ENCODE measurements at regions not wholly inside any gene's neighbourhood (a gene's known extent, or its start where the extent isn't known, plus 50 kb on each side); places are given as distances from the start of the nearest gene placed in this dataset.

GRCh38 chr12:87866578-87867292 lies 162.5 kb downstream of the C12orf50 start:
- H3K4me1 ChIP-seq (ENCODE audit: control insufficient read depth, insufficient read depth, low read length, poor library complexity, severe bottlenecking) = no peaks in the 10 kb centered on the region
- ATAC-seq (ENCODE audit: low read depth in 2 of 2) = no peak
- Mint-ChIP-seq H3K36me3 (no peaks in the 10 kb centered on the region), H3K27me3 (no peaks in the 10 kb centered on the region), H3K4me1 (no peaks in the 10 kb centered on the region), H3K4me3 (no peak overlapping the region), H3K27ac (no peak overlapping the region), H3K9me3 (no peaks in the 10 kb centered on the region)
- H3K27ac ChIP-seq (ENCODE audit: insufficient read depth, low read length, poor library complexity, severe bottlenecking) = no peak overlapping the region
- H3K36me3 ChIP-seq (ENCODE audit: control insufficient read depth, insufficient read depth, low read length) = no peaks in the 10 kb centered on the region
- no peaks in the 10 kb centered on the region for H3K27me3 ChIP-seq (ENCODE audit: control insufficient read depth, insufficient read depth, low read length)
- H3K9me3 ChIP-seq (ENCODE audit: control insufficient read depth in 2 of 2, low read length in 2 of 2) = no peaks in the 10 kb centered on the region
- no peak for DNase-seq
- no peak overlapping the region for H3K4me3 ChIP-seq (ENCODE audit: low read depth, low read length)

DNA sequence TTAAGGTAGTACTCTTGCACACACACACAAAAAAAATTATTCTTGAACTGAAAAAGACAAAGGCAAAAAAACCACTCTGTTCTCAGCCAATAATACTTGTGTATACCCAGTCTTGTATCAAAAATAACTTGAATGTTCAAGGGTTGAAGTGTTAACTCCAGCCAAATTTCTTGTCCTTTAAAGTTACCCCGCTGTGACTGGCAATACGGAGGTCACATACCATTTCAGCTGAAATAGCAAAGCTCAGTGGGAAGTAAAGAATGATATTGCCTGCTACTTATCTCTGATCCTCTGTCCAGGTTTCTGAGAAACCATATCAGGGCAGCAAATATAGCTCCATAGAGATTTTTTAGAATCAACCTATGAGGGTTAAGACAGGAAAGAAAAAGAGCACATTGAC lies 167.4 kb downstream of the C12orf50 start:
- Mint-ChIP-seq H3K27ac (no peak overlapping the region), H3K9me3 (peaks cover 0 to 3% (median 0%) of the 10 kb centered on the region in 7 donors), H3K27me3 (no peaks in the 10 kb centered on the region), H3K4me1 (no peaks in the 10 kb centered on the region), H3K4me3 (no peak overlapping the region), H3K36me3 (no peaks in the 10 kb centered on the region)
- no peak overlapping the region for H3K27ac ChIP-seq (ENCODE audit: insufficient read depth, low read length, poor library complexity, severe bottlenecking)
- H3K4me3 ChIP-seq (ENCODE audit: low read depth, low read length) = no peak overlapping the region
- ATAC-seq (ENCODE audit: low read depth in 2 of 2) (no peak), DNase-seq (no peak)
- no peaks in the 10 kb centered on the region for H3K27me3 ChIP-seq (ENCODE audit: control insufficient read depth, insufficient read depth, low read length)
- H3K4me1 ChIP-seq (ENCODE audit: control insufficient read depth, insufficient read depth, low read length, poor library complexity, severe bottlenecking) = no peaks in the 10 kb centered on the region
- H3K36me3 ChIP-seq (ENCODE audit: control insufficient read depth, insufficient read depth, low read length) = no peaks in the 10 kb centered on the region
- H3K9me3 ChIP-seq (ENCODE audit: control insufficient read depth in 2 of 2, low read length in 2 of 2) = no peaks in the 10 kb centered on the region

GRCh38 chr12:87853448-87854003 lies 175.7 kb downstream of the C12orf50 start:
- no peaks in the 10 kb centered on the region for H3K4me1 Mint-ChIP-seq
- peaks cover 0 to 3% (median 0%) of the 10 kb centered on the region in 7 donors for H3K9me3 Mint-ChIP-seq
- no peaks in the 10 kb centered on the region for H3K4me1 ChIP-seq (ENCODE audit: control insufficient read depth, insufficient read depth, low read length, poor library complexity, severe bottlenecking)
- no peaks in the 10 kb centered on the region for H3K36me3 Mint-ChIP-seq
- no peak overlapping the region for H3K27ac ChIP-seq (ENCODE audit: insufficient read depth, low read length, poor library complexity, severe bottlenecking)
- DNase-seq (no peak), ATAC-seq (ENCODE audit: low read depth in 2 of 2) (no peak)
- no peaks in the 10 kb centered on the region for H3K9me3 ChIP-seq (ENCODE audit: control insufficient read depth in 2 of 2, low read length in 2 of 2)
- no peaks in the 10 kb centered on the region for H3K36me3 ChIP-seq (ENCODE audit: control insufficient read depth, insufficient read depth, low read length)
- H3K27me3 ChIP-seq (ENCODE audit: control insufficient read depth, insufficient read depth, low read length) = no peaks in the 10 kb centered on the region
- no peak overlapping the region for H3K4me3 Mint-ChIP-seq
- H3K27ac Mint-ChIP-seq = peak overlapping the region in 1 of 3 donors; percentile 18
- no peaks in the 10 kb centered on the region for H3K27me3 Mint-ChIP-seq
- no peak overlapping the region for H3K4me3 ChIP-seq (ENCODE audit: low read depth, low read length)

DNA sequence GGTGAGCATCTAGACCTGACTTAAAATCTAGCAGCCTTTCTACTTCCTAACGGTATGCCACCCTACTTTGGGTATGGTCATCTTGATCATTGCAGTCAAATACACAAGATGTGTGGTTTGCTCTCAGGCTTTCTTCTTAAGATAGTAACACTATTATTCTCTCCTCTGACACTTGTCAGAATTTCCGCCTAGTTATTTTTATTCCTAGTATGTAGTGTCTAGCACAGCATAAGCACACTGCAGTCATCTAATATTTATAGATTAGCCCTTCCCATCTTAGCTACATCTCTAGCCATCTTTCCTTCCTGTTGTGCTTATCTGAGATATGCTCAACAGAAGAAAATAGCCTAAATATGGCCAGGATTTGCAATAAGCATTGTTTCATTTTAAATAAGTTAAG lies 180.1 kb downstream of the C12orf50 start:
- Mint-ChIP-seq H3K27ac (no peak overlapping the region), H3K4me3 (no peak overlapping the region), H3K27me3 (no peaks in the 10 kb centered on the region), H3K9me3 (no peaks in the 10 kb centered on the region), H3K4me1 (no peaks in the 10 kb centered on the region), H3K36me3 (no peaks in the 10 kb centered on the region)
- no peak for DNase-seq
- no peaks in the 10 kb centered on the region for H3K4me1 ChIP-seq (ENCODE audit: control insufficient read depth, insufficient read depth, low read length, poor library complexity, severe bottlenecking)
- no peak overlapping the region for H3K27ac ChIP-seq (ENCODE audit: insufficient read depth, low read length, poor library complexity, severe bottlenecking)
- ATAC-seq (ENCODE audit: low read depth in 2 of 2) = no peak
- H3K36me3 ChIP-seq (ENCODE audit: control insufficient read depth, insufficient read depth, low read length) = no peaks in the 10 kb centered on the region
- H3K27me3 ChIP-seq (ENCODE audit: control insufficient read depth, insufficient read depth, low read length) = no peaks in the 10 kb centered on the region
- no peak overlapping the region for H3K4me3 ChIP-seq (ENCODE audit: low read depth, low read length)
- no peaks in the 10 kb centered on the region for H3K9me3 ChIP-seq (ENCODE audit: control insufficient read depth in 2 of 2, low read length in 2 of 2)

GRCh38 chr12:87848248-87848868 lies 180.8 kb downstream of the C12orf50 start:
- Histone ChIP-seq H3K4me1 (ENCODE audit: control insufficient read depth, insufficient read depth, low read length, poor library complexity, severe bottlenecking) (no peaks in the 10 kb centered on the region), H3K27ac (ENCODE audit: insufficient read depth, low read length, poor library complexity, severe bottlenecking) (no peak overlapping the region), H3K36me3 (ENCODE audit: control insufficient read depth, insufficient read depth, low read length) (no peaks in the 10 kb centered on the region), H3K27me3 (ENCODE audit: control insufficient read depth, insufficient read depth, low read length) (no peaks in the 10 kb centered on the region), H3K4me3 (ENCODE audit: low read depth, low read length) (no peak overlapping the region), H3K9me3 (ENCODE audit: control insufficient read depth in 2 of 2, low read length in 2 of 2) (no peaks in the 10 kb centered on the region)
- DNase-seq = peak in 2 of 3 donors; percentile 12 to 38
- no peak for ATAC-seq (ENCODE audit: low read depth in 2 of 2)
- Mint-ChIP-seq H3K4me3 (no peak overlapping the region), H3K27ac (no peak overlapping the region), H3K36me3 (no peaks in the 10 kb centered on the region), H3K27me3 (no peaks in the 10 kb centered on the region), H3K4me1 (no peaks in the 10 kb centered on the region), H3K9me3 (no peaks in the 10 kb centered on the region)

GRCh38 chr12:87847147-87847546 lies 182.1 kb downstream of the C12orf50 start:
- Mint-ChIP-seq H3K27me3 (no peaks in the 10 kb centered on the region), H3K36me3 (no peaks in the 10 kb centered on the region), H3K4me1 (no peaks in the 10 kb centered on the region), H3K9me3 (peaks cover 0 to 2% (median 0%) of the 10 kb centered on the region in 7 donors), H3K4me3 (no peak overlapping the region), H3K27ac (no peak overlapping the region)
- no peak for DNase-seq
- Histone ChIP-seq H3K4me3 (ENCODE audit: low read depth, low read length) (no peak overlapping the region), H3K4me1 (ENCODE audit: control insufficient read depth, insufficient read depth, low read length, poor library complexity, severe bottlenecking) (no peaks in the 10 kb centered on the region), H3K9me3 (ENCODE audit: control insufficient read depth in 2 of 2, low read length in 2 of 2) (no peaks in the 10 kb centered on the region), H3K27ac (ENCODE audit: insufficient read depth, low read length, poor library complexity, severe bottlenecking) (no peak overlapping the region), H3K27me3 (ENCODE audit: control insufficient read depth, insufficient read depth, low read length) (no peaks in the 10 kb centered on the region), H3K36me3 (ENCODE audit: control insufficient read depth, insufficient read depth, low read length) (no peaks in the 10 kb centered on the region)
- no peak for ATAC-seq (ENCODE audit: low read depth in 2 of 2)

- no peak overlapping the region for H3K4me3 ChIP-seq (ENCODE audit: low read depth, low read length)
- no peak overlapping the region for H3K27ac ChIP-seq (ENCODE audit: insufficient read depth, low read length, poor library complexity, severe bottlenecking)
- DNase-seq (no peak), ATAC-seq (ENCODE audit: low read depth in 2 of 2) (no peak)
- H3K4me1 ChIP-seq (ENCODE audit: control insufficient read depth, insufficient read depth, low read length, poor library complexity, severe bottlenecking) = no peaks in the 10 kb centered on the region
- H3K9me3 Mint-ChIP-seq = peaks cover 0 to 4% (median 0%) of the 10 kb centered on the region in 7 donors
- no peaks in the 10 kb centered on the region for H3K36me3 ChIP-seq (ENCODE audit: control insufficient read depth, insufficient read depth, low read length)
- no peaks in the 10 kb centered on the region for H3K9me3 ChIP-seq (ENCODE audit: control insufficient read depth in 2 of 2, low read length in 2 of 2)
- H3K4me3 Mint-ChIP-seq = no peak overlapping the region
- no peaks in the 10 kb centered on the region for H3K27me3 ChIP-seq (ENCODE audit: control insufficient read depth, insufficient read depth, low read length)
- H3K4me1 Mint-ChIP-seq = no peaks in the 10 kb centered on the region
- H3K27ac Mint-ChIP-seq = no peak overlapping the region
- no peaks in the 10 kb centered on the region for H3K27me3 Mint-ChIP-seq
- no peaks in the 10 kb centered on the region for H3K36me3 Mint-ChIP-seq
These were observed 183.2 kb downstream of the C12orf50 start for GRCh38 chr12:87846045-87846444.

DNA sequence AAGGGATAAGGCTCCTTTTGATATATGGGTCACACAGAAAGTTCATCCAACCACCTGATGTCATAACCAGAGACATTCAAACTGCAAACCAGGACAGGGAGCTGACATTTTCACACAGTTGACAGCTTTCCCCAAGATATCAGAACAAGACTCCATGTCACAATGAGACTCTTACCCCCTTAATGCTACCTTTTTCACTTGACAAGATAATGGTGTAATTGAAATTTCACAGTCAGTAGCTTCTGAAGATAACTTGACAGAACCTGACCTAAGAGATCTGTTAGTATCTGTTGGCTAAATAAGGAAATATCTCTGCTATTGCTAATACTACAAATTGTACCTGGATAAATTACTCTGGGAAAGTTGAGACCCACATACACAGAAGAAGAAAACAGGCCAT lies 187.3 kb downstream of the C12orf50 start:
- Mint-ChIP-seq H3K4me3 (no peak overlapping the region), H3K4me1 (no peaks in the 10 kb centered on the region), H3K27ac (no peak overlapping the region), H3K36me3 (no peaks in the 10 kb centered on the region), H3K27me3 (no peaks in the 10 kb centered on the region), H3K9me3 (peaks cover 0 to 4% (median 1%) of the 10 kb centered on the region in 7 donors)
- H3K4me1 ChIP-seq (ENCODE audit: control insufficient read depth, insufficient read depth, low read length, poor library complexity, severe bottlenecking) = no peaks in the 10 kb centered on the region
- no peaks in the 10 kb centered on the region for H3K9me3 ChIP-seq (ENCODE audit: control insufficient read depth in 2 of 2, low read length in 2 of 2)
- no peaks in the 10 kb centered on the region for H3K27me3 ChIP-seq (ENCODE audit: control insufficient read depth, insufficient read depth, low read length)
- no peak overlapping the region for H3K27ac ChIP-seq (ENCODE audit: insufficient read depth, low read length, poor library complexity, severe bottlenecking)
- H3K4me3 ChIP-seq (ENCODE audit: low read depth, low read length) = no peak overlapping the region
- ATAC-seq (ENCODE audit: low read depth in 2 of 2) (no peak), DNase-seq (no peak)
- H3K36me3 ChIP-seq (ENCODE audit: control insufficient read depth, insufficient read depth, low read length) = no peaks in the 10 kb centered on the region
